K562 (cell line): ENCODE measurements at regions not wholly inside any gene's neighbourhood (a gene's known extent, or its start where the extent isn't known, plus 50 kb on each side); places are given as distances from the start of the nearest gene placed in this dataset.

Experiments
- ATF7 ChIP-seq: fragments of 450-650 bp; IDR thresholded peaks from 2 replicates; pipeline ENCODE4 v1.7.1; 2014; ENCODE audit warnings: mild to moderate bottlenecking, moderate library complexity
- CCNT2 ChIP-seq: IDR thresholded peaks from 2 replicates; pipeline ENCODE4 v1.6.1; 2011; ENCODE audit warnings: borderline replicate concordance, low read depth, mild to moderate bottlenecking, moderate library complexity, mixed read lengths, low read length; ENCODE audit not compliant: insufficient read length; ENCODE audit errors: extremely low read depth
- EWSR1 ChIP-seq: fragments of 450-650 bp; IDR thresholded peaks from 2 replicates; pipeline ENCODE4 v1.6.1; 2018; ENCODE audit warnings: borderline replicate concordance, mild to moderate bottlenecking, low read depth, moderate library complexity; ENCODE audit not compliant: partially characterized antibody
- FOXM1 ChIP-seq, 2 experiments: fragments of 450-650 bp in 1 of 2; sonication (generic) in 1 of 2; formaldehyde crosslinking in 1 of 2; IDR thresholded peaks; 2 replicates each; pipeline versions ENCODE4 v1.6.1 to v1.9.0; 2017 to 2022; ENCODE audit warnings: low read depth in 2 of 2, mild to moderate bottlenecking in 2 of 2, missing genetic modification reagents in 1 of 2, moderate library complexity in 1 of 2
- GTF2B ChIP-seq: IDR thresholded peaks from 2 replicates; pipeline ENCODE4 v1.6.1; 2011; ENCODE audit not compliant: insufficient read length; ENCODE audit errors: extremely low read depth
- MTA1 ChIP-seq: fragments of 450-650 bp; IDR thresholded peaks from 2 replicates; pipeline ENCODE4 v1.6.1; 2017; ENCODE audit warnings: borderline replicate concordance
- NR2F6 ChIP-seq: fragments of 450-650 bp; formaldehyde crosslinking; IDR thresholded peaks from 2 replicates; pipeline ENCODE4 v1.4.0; 2020; ENCODE audit warnings: mild to moderate bottlenecking
- REST ChIP-seq, 2 experiments: fragments of 450-650 bp; formaldehyde crosslinking in 1 of 2; IDR thresholded peaks; 2 replicates each; pipeline versions ENCODE4 v1.4.0 to v1.6.1; 2014 to 2020; ENCODE audit warnings: mild to moderate bottlenecking in 2 of 2, borderline replicate concordance in 1 of 2, low read depth in 1 of 2
- RFX1 ChIP-seq: fragments of 450-650 bp; IDR thresholded peaks from 2 replicates; pipeline ENCODE4 v1.6.1; 2016; ENCODE audit warnings: mild to moderate bottlenecking, moderate library complexity
- SRSF3 ChIP-seq: fragments of 200-400 bp; formaldehyde crosslinking; IDR thresholded peaks from 2 replicates; pipeline ENCODE4 v1.6.1; 2016; ENCODE audit warnings: mild to moderate bottlenecking, low read length, moderate library complexity; ENCODE audit not compliant: insufficient read depth
- STAT5A ChIP-seq: IDR thresholded peaks from 2 replicates; pipeline ENCODE4 v1.6.1; 2012; ENCODE audit warnings: low read length, inconsistent platforms, borderline replicate concordance
- ZNF239 ChIP-seq: fragments of 250-450 bp; sonication (Bioruptor Pico); IDR thresholded peaks from 2 replicates; pipeline ENCODE4 v1.4.0; 2020; ENCODE audit warnings: mild to moderate bottlenecking
- ZNF583 ChIP-seq: fragments of 250-450 bp; sonication (Bioruptor Pico); IDR thresholded peaks from 2 replicates; pipeline ENCODE4 v1.4.0; 2020
- TF ChIP-seq, protein P1 (sequence below): fragments of 250-450 bp; sonication (Bioruptor Pico); IDR thresholded peaks from 2 replicates; pipeline ENCODE4 v1.5.0; 2021; ENCODE audit warnings: mild to moderate bottlenecking, borderline replicate concordance
- TF ChIP-seq, protein P2 (sequence below): fragments of 250-450 bp; sonication (Bioruptor Pico); IDR thresholded peaks from 2 replicates; pipeline ENCODE4 v1.8.0; 2021; ENCODE audit warnings: mild to moderate bottlenecking, moderate library complexity

GRCh38 chr2:11967946-11968465 is 221.6 kb downstream of the LPIN1 start (continued):
- TF ChIP-seq RFX1: no peak
- TF ChIP-seq NR2F6: no peak
- TF ChIP-seq, protein P1, sequence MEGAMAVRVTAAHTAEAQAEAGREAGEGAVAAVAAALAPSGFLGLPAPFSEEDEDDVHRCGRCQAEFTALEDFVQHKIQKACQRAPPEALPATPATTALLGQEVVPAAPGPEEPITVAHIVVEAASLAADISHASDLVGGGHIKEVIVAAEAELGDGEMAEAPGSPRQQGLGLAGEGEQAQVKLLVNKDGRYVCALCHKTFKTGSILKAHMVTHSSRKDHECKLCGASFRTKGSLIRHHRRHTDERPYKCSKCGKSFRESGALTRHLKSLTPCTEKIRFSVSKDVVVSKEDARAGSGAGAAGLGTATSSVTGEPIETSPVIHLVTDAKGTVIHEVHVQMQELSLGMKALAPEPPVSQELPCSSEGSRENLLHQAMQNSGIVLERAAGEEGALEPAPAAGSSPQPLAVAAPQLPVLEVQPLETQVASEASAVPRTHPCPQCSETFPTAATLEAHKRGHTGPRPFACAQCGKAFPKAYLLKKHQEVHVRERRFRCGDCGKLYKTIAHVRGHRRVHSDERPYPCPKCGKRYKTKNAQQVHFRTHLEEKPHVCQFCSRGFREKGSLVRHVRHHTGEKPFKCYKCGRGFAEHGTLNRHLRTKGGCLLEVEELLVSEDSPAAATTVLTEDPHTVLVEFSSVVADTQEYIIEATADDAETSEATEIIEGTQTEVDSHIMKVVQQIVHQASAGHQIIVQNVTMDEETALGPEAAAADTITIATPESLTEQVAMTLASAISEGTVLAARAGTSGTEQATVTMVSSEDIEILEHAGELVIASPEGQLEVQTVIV (CRISPR knock-in tag): no peak
- no peak for TF ChIP-seq EWSR1
- TF ChIP-seq FOXM1 (IDR thresholded peaks at IDR 0.05; ENCODE audit: low read depth): peak; percentile 98
- no peak for TF ChIP-seq FOXM1 (CRISPR knock-in tag; IDR thresholded peaks at IDR 0.05; ENCODE audit: low read depth)
- TF ChIP-seq MTA1: peak; percentile 90
- TF ChIP-seq ATF7: peak; percentile 93
- peak; percentile 63; the same call in 1 of the 2 replicates for TF ChIP-seq ZNF239 (CRISPR knock-in tag)
- TF ChIP-seq REST (IDR thresholded peaks at IDR 0.05; ENCODE audit: borderline replicate concordance): peak; percentile 50; the same call in 1 of the 2 replicates
- TF ChIP-seq REST (CRISPR knock-in tag; IDR thresholded peaks at IDR 0.05; ENCODE audit: low read depth): no peak
- peak; percentile 99 for TF ChIP-seq STAT5A
- no peak for TF ChIP-seq GTF2B
- TF ChIP-seq CCNT2: peak; percentile 96
- TF ChIP-seq, protein P2, sequence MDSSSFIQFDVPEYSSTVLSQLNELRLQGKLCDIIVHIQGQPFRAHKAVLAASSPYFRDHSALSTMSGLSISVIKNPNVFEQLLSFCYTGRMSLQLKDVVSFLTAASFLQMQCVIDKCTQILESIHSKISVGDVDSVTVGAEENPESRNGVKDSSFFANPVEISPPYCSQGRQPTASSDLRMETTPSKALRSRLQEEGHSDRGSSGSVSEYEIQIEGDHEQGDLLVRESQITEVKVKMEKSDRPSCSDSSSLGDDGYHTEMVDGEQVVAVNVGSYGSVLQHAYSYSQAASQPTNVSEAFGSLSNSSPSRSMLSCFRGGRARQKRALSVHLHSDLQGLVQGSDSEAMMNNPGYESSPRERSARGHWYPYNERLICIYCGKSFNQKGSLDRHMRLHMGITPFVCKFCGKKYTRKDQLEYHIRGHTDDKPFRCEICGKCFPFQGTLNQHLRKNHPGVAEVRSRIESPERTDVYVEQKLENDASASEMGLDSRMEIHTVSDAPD (CRISPR knock-in tag): no peak
- peak; percentile 71; the same call in 1 of the 2 replicates for TF ChIP-seq ZNF583 (CRISPR knock-in tag)
- no peak for TF ChIP-seq SRSF3
